ENCODE measurements at regions not wholly inside any gene's neighbourhood (a gene's known extent, or its start where the extent isn't known, plus 50 kb on each side); places are given as distances from the start of the nearest gene placed in this dataset.

GRCh38 chr16:62105244-62105643 is 69.0 kb upstream of the CDH8 start:
- DNase-seq (ENCODE audit: low read depth, low spot score) (no peak), FAIRE-seq (no peak)
- Histone ChIP-seq H3K79me2 (ENCODE audit: control insufficient read depth, insufficient read depth, low read length) (no peaks in the 10 kb centered on the region), H3K9ac (ENCODE audit: control insufficient read depth, extremely low read depth, insufficient read depth, low read length) (no peak overlapping the region), H3K9me3 (ENCODE audit: control insufficient read depth, low read depth, low read length) (no peaks in the 10 kb centered on the region), H3K36me3 (ENCODE audit: control insufficient read depth in 2 of 2, extremely low read depth in 1 of 2, insufficient read depth in 2 of 2, low read length in 2 of 2) (no peaks in the 10 kb centered on the region), H3K9me1 (ENCODE audit: control insufficient read depth, extremely low read depth, insufficient read depth, low read length) (no peaks in the 10 kb centered on the region), H3K4me1 (ENCODE audit: control insufficient read depth, extremely low read depth, insufficient read depth, low read length) (no peaks in the 10 kb centered on the region), H3K27me3 (ENCODE audit: control insufficient read depth, extremely low read depth, insufficient read depth, low read length) (no peaks in the 10 kb centered on the region), H4K20me1 (ENCODE audit: control insufficient read depth, extremely low read depth, insufficient read depth, low read length) (no peaks in the 10 kb centered on the region), H3K4me3 (ENCODE audit: control insufficient read depth in 2 of 3, extremely low read depth in 1 of 3, insufficient read depth in 2 of 3, low read depth in 1 of 3, low read length in 3 of 3) (no peak overlapping the region), H2AFZ (ENCODE audit: control insufficient read depth, low read length) (no peak overlapping the region), H3K27ac (ENCODE audit: control insufficient read depth, insufficient read depth, low read length) (no peak overlapping the region), H3K4me2 (ENCODE audit: control insufficient read depth, extremely low read depth, insufficient read depth, low read depth, low read length) (no peak overlapping the region)
- no peak for TF ChIP-seq EZH2 (IDR thresholded peaks at IDR 0.05; ENCODE audit: low read length)
- TF ChIP-seq CTCF (optimal IDR thresholded peaks at IDR 0.05 in 1 of 3, IDR thresholded peaks at IDR 0.05 in 1 of 3, conservative IDR thresholded peaks at IDR 0.05 in 1 of 3; ENCODE audit: extremely low read depth in 1 of 3, insufficient read depth in 2 of 3, low read length in 3 of 3) = no peak
- dilution Hi-C loops (cut with MboI; ENCODE audit: extremely low pct_ligation_motif_present, low sequenced_read_pairs) = no loop called here

- dilution Hi-C loops (cut with MboI; ENCODE audit: extremely low pct_ligation_motif_present, low sequenced_read_pairs) = no loop called here
- no peak for FAIRE-seq
- TF ChIP-seq EZH2 (IDR thresholded peaks at IDR 0.05; ENCODE audit: low read length) = no peak
- TF ChIP-seq CTCF (optimal IDR thresholded peaks at IDR 0.05 in 1 of 3, IDR thresholded peaks at IDR 0.05 in 1 of 3, conservative IDR thresholded peaks at IDR 0.05 in 1 of 3; ENCODE audit: extremely low read depth in 1 of 3, insufficient read depth in 2 of 3, low read length in 3 of 3) = no peak
These were observed 66.3 kb upstream of the CDH8 start for GRCh38 chr16:62102588-62102987.

More at GRCh38 chr16:62102588-62102987, 66.3 kb upstream of the CDH8 start:
- Histone ChIP-seq H2AFZ (ENCODE audit: control insufficient read depth, low read length) (no peak overlapping the region), H4K20me1 (ENCODE audit: control insufficient read depth, extremely low read depth, insufficient read depth, low read length) (no peaks in the 10 kb centered on the region), H3K9ac (ENCODE audit: control insufficient read depth, extremely low read depth, insufficient read depth, low read length) (no peak overlapping the region), H3K4me3 (ENCODE audit: control insufficient read depth in 2 of 3, extremely low read depth in 1 of 3, insufficient read depth in 2 of 3, low read depth in 1 of 3, low read length in 3 of 3) (no peak overlapping the region), H3K79me2 (ENCODE audit: control insufficient read depth, insufficient read depth, low read length) (no peaks in the 10 kb centered on the region), H3K9me3 (ENCODE audit: control insufficient read depth, low read depth, low read length) (no peaks in the 10 kb centered on the region), H3K27ac (ENCODE audit: control insufficient read depth, insufficient read depth, low read length) (no peak overlapping the region), H3K27me3 (ENCODE audit: control insufficient read depth, extremely low read depth, insufficient read depth, low read length) (no peaks in the 10 kb centered on the region), H3K4me2 (ENCODE audit: control insufficient read depth, extremely low read depth, insufficient read depth, low read depth, low read length) (no peak overlapping the region), H3K4me1 (ENCODE audit: control insufficient read depth, extremely low read depth, insufficient read depth, low read length) (no peaks in the 10 kb centered on the region), H3K9me1 (ENCODE audit: control insufficient read depth, extremely low read depth, insufficient read depth, low read length) (no peaks in the 10 kb centered on the region), H3K36me3 (ENCODE audit: control insufficient read depth in 2 of 2, extremely low read depth in 1 of 2, insufficient read depth in 2 of 2, low read length in 2 of 2) (no peaks in the 10 kb centered on the region)
- no peak for DNase-seq (ENCODE audit: low read depth, low spot score)

All from keratinocyte (primary cell).